DOHH2 (cell line): ENCODE measurements at regions not wholly inside any gene's neighbourhood (a gene's known extent, or its start where the extent isn't known, plus 50 kb on each side); places are given as distances from the start of the nearest gene placed in this dataset.

Source experiments
- EZH2phosphoT487 ChIP-seq: fragments of 200-600 bp; sonication (generic); IDR thresholded peaks from 2 replicates; pipeline ENCODE4 v1.6.1; 2017; ENCODE audit warnings: borderline replicate concordance, mild to moderate bottlenecking, antibody characterized with exemption, low read length, moderate library complexity, mixed read lengths
- TF ChIP-seq, protein P1 (sequence below): fragments of 200-600 bp; sonication (generic); IDR thresholded peaks from one replicate; pipeline ENCODE4 v1.5.1; 2014; ENCODE audit warnings: antibody characterized with exemption, mild to moderate bottlenecking, low read depth, low read length; ENCODE audit not compliant: poor library complexity, severe bottlenecking

DNA sequence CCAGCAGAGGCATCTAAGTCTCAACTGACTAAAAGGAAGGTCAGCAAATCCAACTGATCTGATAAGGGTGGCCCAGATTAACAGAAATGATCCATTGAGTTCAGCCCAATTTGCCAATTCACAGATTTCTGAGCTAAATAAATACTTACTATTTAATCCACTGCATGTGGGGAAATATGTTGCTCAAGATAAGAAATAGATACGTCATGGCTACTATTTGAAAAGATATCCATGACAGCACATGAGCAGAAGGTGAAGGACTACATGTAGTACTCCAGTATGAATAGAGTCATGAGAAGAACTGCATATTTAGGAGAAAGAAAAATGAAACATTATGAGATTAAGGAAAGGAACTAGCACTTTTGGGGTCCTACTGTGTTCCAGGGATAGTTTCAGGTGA lies 332.4 kb downstream of the ARPP21 start:
- TF ChIP-seq, protein P1, sequence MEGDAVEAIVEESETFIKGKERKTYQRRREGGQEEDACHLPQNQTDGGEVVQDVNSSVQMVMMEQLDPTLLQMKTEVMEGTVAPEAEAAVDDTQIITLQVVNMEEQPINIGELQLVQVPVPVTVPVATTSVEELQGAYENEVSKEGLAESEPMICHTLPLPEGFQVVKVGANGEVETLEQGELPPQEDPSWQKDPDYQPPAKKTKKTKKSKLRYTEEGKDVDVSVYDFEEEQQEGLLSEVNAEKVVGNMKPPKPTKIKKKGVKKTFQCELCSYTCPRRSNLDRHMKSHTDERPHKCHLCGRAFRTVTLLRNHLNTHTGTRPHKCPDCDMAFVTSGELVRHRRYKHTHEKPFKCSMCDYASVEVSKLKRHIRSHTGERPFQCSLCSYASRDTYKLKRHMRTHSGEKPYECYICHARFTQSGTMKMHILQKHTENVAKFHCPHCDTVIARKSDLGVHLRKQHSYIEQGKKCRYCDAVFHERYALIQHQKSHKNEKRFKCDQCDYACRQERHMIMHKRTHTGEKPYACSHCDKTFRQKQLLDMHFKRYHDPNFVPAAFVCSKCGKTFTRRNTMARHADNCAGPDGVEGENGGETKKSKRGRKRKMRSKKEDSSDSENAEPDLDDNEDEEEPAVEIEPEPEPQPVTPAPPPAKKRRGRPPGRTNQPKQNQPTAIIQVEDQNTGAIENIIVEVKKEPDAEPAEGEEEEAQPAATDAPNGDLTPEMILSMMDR = no peak
- TF ChIP-seq EZH2phosphoT487 = no peak
